Right lobe of liver (tissue), 6 donors: ENCODE measurements at regions not wholly inside any gene's neighbourhood (a gene's known extent, or its start where the extent isn't known, plus 50 kb on each side); places are given as distances from the start of the nearest gene placed in this dataset.

ENCODE experiments used
- ATAC-seq, 4 donors: fragments of 200-7000 bp; cut with Tn5 transposase; one replicate each; pipeline ENCODE4 v1.9.1; 2020; ENCODE audit warnings: mild to moderate bottlenecking in 4 of 4, moderate library complexity in 4 of 4
- DNase-seq, 3 donors: peaks; one replicate each; pipeline ENCODE4 v3.0.0-alpha.2; 2020
- H3K27ac ChIP-seq, 3 donors: fragments of 200-600 bp; one replicate each; pipeline ENCODE4 v1.8.0; 2022
- H3K27me3 ChIP-seq, 2 donors: fragments of 200-600 bp; one replicate each; pipeline ENCODE4 v1.8.0; 2022
- H3K36me3 ChIP-seq, 4 donors: fragments of 200-600 bp; sonication (generic) in 1 of 4; one replicate each; pipeline versions ENCODE4 v1.5.1 to v1.8.0; 2017 to 2022; ENCODE audit warnings: control low read depth in 1 of 4
- H3K4me1 ChIP-seq, 4 donors: fragments of 200-600 bp; sonication (generic) in 1 of 4; one replicate each; pipeline versions ENCODE4 v1.5.1 to v1.8.0; 2017 to 2022; ENCODE audit warnings: control low read depth in 1 of 4
- H3K4me3 ChIP-seq, 3 donors: fragments of 200-600 bp; one replicate each; pipeline ENCODE4 v1.8.0; 2022
- H3K9me3 ChIP-seq, 4 donors: fragments of 200-600 bp; sonication (generic) in 1 of 4; one replicate each; pipeline versions ENCODE4 v1.5.1 to v1.8.0; 2017 to 2022; ENCODE audit warnings: control low read depth in 1 of 4
- CTCF ChIP-seq, 4 donors: fragments of 200-600 bp in 3 of 4; fragments of 450-650 bp in 1 of 4; IDR thresholded peaks; one replicate each; pipeline versions ENCODE4 v1.5.1 to v1.8.0; 2016 to 2022; ENCODE audit warnings: antibody characterized with exemption in 4 of 4, mild to moderate bottlenecking in 2 of 4
- POLR2A ChIP-seq: fragments of 450-650 bp; IDR thresholded peaks from one replicate; pipeline ENCODE4 v1.6.1; 2017; ENCODE audit warnings: antibody characterized with exemption, mild to moderate bottlenecking
- WGBS: methylation state at CpG from one replicate; pipeline ENCODE4 v1.1.6; 2018; ENCODE audit warnings: low coverage, low lambda C conversion rate; ENCODE audit not compliant: insufficient coverage; ENCODE audit errors: missing lambda C conversion rate; 5-methylcytosine and 5-hydroxymethylcytosine counted together
- intact Hi-C, 2 donors: fragments of 100-400 bp; cut with DNase I; formaldehyde crosslinking; loops; one replicate each; pipeline versions ENCODE4 v1.11.2 to v1.14.1; 2022
- donor health status: DM: no; HTN: yes; CAD: no.
- donor health status: DM: no; HTN: no; CAD: no.
- donor health status: DM: no; HTN: no; CAD: no.
- donor health status: DM: no; HTN: yes; CAD: no.
- donor health status: DM: no; HTN: yes; CAD: no.

- no peaks in the 10 kb centered on the region for H3K4me1 ChIP-seq
- H3K27me3 ChIP-seq, result no peaks in the 10 kb centered on the region
- H3K36me3 ChIP-seq, result no peaks in the 10 kb centered on the region
- no peak overlapping the region for H3K27ac ChIP-seq
- intact Hi-C loops, result no loop called here
- H3K9me3 ChIP-seq, result no peaks in the 10 kb centered on the region
- no peak overlapping the region for H3K4me3 ChIP-seq
- 42% methylated on average over 5 of the region's 8 CpGs for WGBS
- ATAC-seq (no peak), DNase-seq (no peak)
- no peak for TF ChIP-seq POLR2A
- no peak for TF ChIP-seq CTCF (IDR thresholded peaks at IDR 0.05)
These were observed 167.6 kb upstream of the MAP1B start for GRCh38 chr5:71939452-71940230.

GRCh38 chr5:71943874-71944273 lies 163.4 kb upstream of the MAP1B start:
- H3K4me1 ChIP-seq, result no peaks in the 10 kb centered on the region
- H3K4me3 ChIP-seq, result no peak overlapping the region
- ATAC-seq (no peak), DNase-seq (no peak)
- intact Hi-C loops, result no loop called here
- no peaks in the 10 kb centered on the region for H3K27me3 ChIP-seq
- H3K36me3 ChIP-seq, result no peaks in the 10 kb centered on the region
- H3K27ac ChIP-seq, result no peak overlapping the region
- TF ChIP-seq CTCF (IDR thresholded peaks at IDR 0.05), result no peak
- no peak for TF ChIP-seq POLR2A
- 59% methylated on average over 8 of the region's 8 CpGs for WGBS
- no peaks in the 10 kb centered on the region for H3K9me3 ChIP-seq

- Histone ChIP-seq H3K27ac (no peak overlapping the region), H3K4me3 (no peak overlapping the region), H3K36me3 (no peaks in the 10 kb centered on the region), H3K9me3 (no peaks in the 10 kb centered on the region), H3K27me3 (no peaks in the 10 kb centered on the region), H3K4me1 (no peaks in the 10 kb centered on the region)
- WGBS, result 78% methylated on average over 5 of the region's 6 CpGs
- ATAC-seq (no peak), DNase-seq (no peak)
- no peak for TF ChIP-seq CTCF (IDR thresholded peaks at IDR 0.05)
- TF ChIP-seq POLR2A, result no peak
- intact Hi-C loops, result no loop called here
These were observed 161.8 kb upstream of the MAP1B start for GRCh38 chr5:71945436-71945835.

- Histone ChIP-seq H3K4me3 (no peak overlapping the region), H3K27ac (no peak overlapping the region), H3K27me3 (no peaks in the 10 kb centered on the region), H3K36me3 (no peaks in the 10 kb centered on the region), H3K4me1 (no peaks in the 10 kb centered on the region), H3K9me3 (no peaks in the 10 kb centered on the region)
- TF ChIP-seq CTCF (IDR thresholded peaks at IDR 0.05) (no peak), POLR2A (no peak)
- DNase-seq (no peak), ATAC-seq (no peak)
- intact Hi-C loops, result no loop called here
- 74% methylated on average over 5 of the region's 6 CpGs for WGBS
These were observed 160.8 kb upstream of the MAP1B start for GRCh38 chr5:71946343-71947030.
